ENCODE measurements at regions not wholly inside any gene's neighbourhood (a gene's known extent, or its start where the extent isn't known, plus 50 kb on each side); places are given as distances from the start of the nearest gene placed in this dataset.
"Not testable (repeated sequence)": the region's sequence is repeated elsewhere in the genome, so short reads cannot be mapped to it uniquely, and the experiment has no call there.

GRCh38 chrX:22609452-22609851, 336.7 kb downstream of the CBLL2 start:
- not testable (repeated sequence) for TF ChIP-seq CTCF (IDR thresholded peaks at IDR 0.05); POLR2AphosphoS5 (IDR thresholded peaks at IDR 0.05); EP300 (IDR thresholded peaks at IDR 0.05); POLR2A (IDR thresholded peaks at IDR 0.05; ENCODE audit: low read depth)

Measured in esophagus muscularis mucosa (tissue), 4 donors.